Adrenal gland (tissue), 5 donors: ENCODE measurements at regions not wholly inside any gene's neighbourhood (a gene's known extent, or its start where the extent isn't known, plus 50 kb on each side); places are given as distances from the start of the nearest gene placed in this dataset.

Source experiments
- CTCF ChIP-seq, 6 experiments: fragments of 450-650 bp in 4 of 6; fragments of 200-600 bp in 2 of 6; sonication (generic) in 1 of 6; IDR thresholded peaks; 1 replicate in 5 of 6; 2 replicates in 1 of 6; pipeline versions ENCODE4 v1.5.1 to v1.8.0; 2016 to 2021; ENCODE audit warnings: antibody characterized with exemption in 6 of 6, mild to moderate bottlenecking in 2 of 6, moderate library complexity in 1 of 6
- POLR2A ChIP-seq, 2 donors: fragments of 450-650 bp; IDR thresholded peaks; one replicate each; pipeline ENCODE4 v1.6.1; 2017; ENCODE audit warnings: antibody characterized with exemption in 2 of 2, mild to moderate bottlenecking in 2 of 2, moderate library complexity in 1 of 2
- donor health status: DM: no; HTN: no; CAD: no.

- no peak for TF ChIP-seq CTCF (IDR thresholded peaks at IDR 0.05)
- no peak for TF ChIP-seq POLR2A (IDR thresholded peaks at IDR 0.05)
Measured at GRCh38 chr12:53805791-53806190, 54.0 kb upstream of the CISTR start.
